ENCODE measurements at regions not wholly inside any gene's neighbourhood (a gene's known extent, or its start where the extent isn't known, plus 50 kb on each side); places are given as distances from the start of the nearest gene placed in this dataset.

- no peak for TF ChIP-seq CTCF (IDR thresholded peaks at IDR 0.05; ENCODE audit: borderline replicate concordance, insufficient read depth, low read depth, low read length)
- no peak overlapping the region for H3K4me3 ChIP-seq (ENCODE audit: low read depth, low read length)
These were observed 82.5 kb downstream of the EDN3 start for GRCh38 chr20:59382907-59383306.

- no peak for TF ChIP-seq CTCF (IDR thresholded peaks at IDR 0.05; ENCODE audit: borderline replicate concordance, insufficient read depth, low read depth, low read length)
- H3K4me3 ChIP-seq (ENCODE audit: low read depth, low read length), result no peak overlapping the region
These were observed 84.6 kb downstream of the EDN3 start for GRCh38 chr20:59385038-59385437.

- H3K4me3 ChIP-seq (ENCODE audit: low read depth, low read length), result no peak overlapping the region
- TF ChIP-seq CTCF (IDR thresholded peaks at IDR 0.05; ENCODE audit: borderline replicate concordance, insufficient read depth, low read depth, low read length), result no peak
These were observed 85.1 kb downstream of the EDN3 start for GRCh38 chr20:59385480-59385879.

- TF ChIP-seq CTCF (IDR thresholded peaks at IDR 0.05; ENCODE audit: borderline replicate concordance, insufficient read depth, low read depth, low read length), result no peak
- no peak overlapping the region for H3K4me3 ChIP-seq (ENCODE audit: low read depth, low read length)
These were observed 86.4 kb downstream of the EDN3 start for GRCh38 chr20:59386809-59387208.

GRCh38 chr20:59387891-59388290 lies 87.5 kb downstream of the EDN3 start:
- no peak for TF ChIP-seq CTCF (IDR thresholded peaks at IDR 0.05; ENCODE audit: borderline replicate concordance, insufficient read depth, low read depth, low read length)
- H3K4me3 ChIP-seq (ENCODE audit: low read depth, low read length), result no peak overlapping the region

- TF ChIP-seq CTCF (IDR thresholded peaks at IDR 0.05; ENCODE audit: borderline replicate concordance, insufficient read depth, low read depth, low read length), result no peak
- no peak overlapping the region for H3K4me3 ChIP-seq (ENCODE audit: low read depth, low read length)
These were observed 88.0 kb downstream of the EDN3 start for GRCh38 chr20:59388402-59388801.

- no peak overlapping the region for H3K4me3 ChIP-seq (ENCODE audit: low read depth, low read length)
- TF ChIP-seq CTCF (IDR thresholded peaks at IDR 0.05; ENCODE audit: borderline replicate concordance, insufficient read depth, low read depth, low read length), result no peak
These were observed 90.0 kb downstream of the EDN3 start for GRCh38 chr20:59390437-59390836.
